GM12892 (cell line): ENCODE measurements at regions not wholly inside any gene's neighbourhood (a gene's known extent, or its start where the extent isn't known, plus 50 kb on each side); places are given as distances from the start of the nearest gene placed in this dataset.

Experiments used
- POLR2A ChIP-seq: IDR thresholded peaks from 2 replicates; pipeline ENCODE4 v1.6.1; 2011; ENCODE audit warnings: low read depth, low read length, control low read depth
- POLR2AphosphoS5 ChIP-seq: IDR thresholded peaks from 2 replicates; pipeline ENCODE4 v1.6.1; 2011; ENCODE audit warnings: low read depth, low read length, control low read depth
- TAF1 ChIP-seq: IDR thresholded peaks from 2 replicates; pipeline ENCODE4 v1.6.1; 2011; ENCODE audit warnings: low read depth, mild to moderate bottlenecking, control low read depth, low read length, borderline replicate concordance

- TF ChIP-seq POLR2A (no peak), POLR2AphosphoS5 (no peak), TAF1 (no peak)
These were observed 263.5 kb downstream of the SPATA31D1 start for GRCh38 chr9:82252116-82252515.
